ENCODE measurements at regions not wholly inside any gene's neighbourhood (a gene's known extent, or its start where the extent isn't known, plus 50 kb on each side); places are given as distances from the start of the nearest gene placed in this dataset.

DNA sequence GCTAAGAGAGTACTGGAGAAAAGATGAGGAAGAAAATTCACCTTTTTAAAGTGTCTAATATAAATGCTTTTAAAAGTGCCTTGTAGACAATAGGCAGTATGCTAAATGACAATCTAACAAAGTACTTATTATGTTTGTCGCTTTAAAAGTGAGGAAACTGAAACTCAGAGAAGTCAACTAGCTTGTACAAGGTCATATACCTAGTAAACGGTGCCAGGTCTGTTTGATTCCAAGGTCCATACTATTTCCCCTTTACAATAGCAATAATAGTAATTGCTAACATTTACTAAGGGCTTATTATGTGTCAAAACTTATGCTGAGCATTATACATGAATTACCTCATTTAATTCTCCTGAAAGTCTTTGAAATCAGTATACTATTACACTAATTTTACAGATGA, 328.6 kb upstream of the SLC24A2 start:
- DNase-seq (ENCODE audit: low read depth) = no peak

- DNase-seq (ENCODE audit: low read depth) = no peak
Measured at GRCh38 chr9:20114974-20115373, 326.1 kb upstream of the SLC24A2 start.

DNA sequence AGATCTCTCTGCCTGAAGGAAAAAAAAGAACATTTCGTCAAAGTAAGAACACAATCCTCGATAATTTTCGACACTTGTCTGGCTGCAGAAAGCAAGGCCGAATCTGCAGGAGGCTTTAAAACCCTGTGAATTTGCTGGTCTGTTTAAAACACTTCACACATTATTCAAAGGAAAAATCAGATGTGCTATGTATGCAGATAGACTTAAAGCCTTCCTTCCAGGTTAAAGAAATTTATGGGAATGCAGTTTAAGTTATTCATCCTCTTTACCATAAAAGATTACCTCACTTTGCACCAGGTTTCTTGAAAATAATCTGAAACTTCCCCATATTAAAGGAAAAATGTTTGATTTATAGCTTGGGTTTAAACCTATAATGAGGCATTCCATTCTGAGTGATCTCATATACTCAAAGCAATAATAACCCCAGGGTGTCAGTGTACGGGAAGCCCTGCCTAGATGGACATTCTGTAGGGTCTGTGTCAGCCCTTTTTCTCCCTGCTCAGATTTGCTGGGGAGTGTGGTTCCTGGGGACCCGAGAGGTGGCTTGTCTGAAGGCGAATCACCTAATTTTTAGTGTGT, 323.5 kb upstream of the SLC24A2 start:
- DNase-seq (ENCODE audit: low read depth) = no peak

- no peak for DNase-seq (ENCODE audit: low read depth)
Measured at GRCh38 chr9:20111173-20111843, 322.5 kb upstream of the SLC24A2 start.

DNA sequence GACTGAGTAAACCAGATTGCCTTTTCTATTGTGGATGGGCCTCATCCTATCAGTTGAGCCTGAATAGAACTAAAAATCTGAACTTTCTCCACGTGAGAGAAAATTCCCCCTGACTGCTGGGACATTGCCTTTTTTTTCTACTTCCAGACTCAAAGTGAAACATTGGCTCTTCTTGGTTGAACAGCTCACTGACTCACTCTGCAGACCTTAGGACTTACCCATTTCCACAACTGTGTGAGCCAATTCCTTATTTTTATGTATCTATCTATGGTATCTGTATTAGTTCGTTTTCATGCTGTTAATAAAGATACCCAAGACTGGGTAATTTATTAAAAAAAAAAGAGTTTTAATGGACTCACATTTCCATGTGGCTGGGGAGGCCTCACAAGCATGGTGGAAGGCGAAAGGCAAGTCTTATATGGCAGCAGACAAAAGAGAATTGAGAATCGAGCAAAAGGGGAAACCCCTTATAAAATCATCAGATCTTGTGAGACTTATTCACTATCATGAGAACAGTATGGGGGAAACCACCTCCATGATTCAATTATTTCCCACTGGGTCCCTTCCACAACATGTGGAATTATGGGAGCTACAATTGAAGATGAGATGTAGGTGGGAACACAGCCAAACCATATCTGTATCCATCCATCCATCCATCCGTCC, 306.7 kb upstream of the SLC24A2 start:
- DNase-seq (ENCODE audit: low read depth) = no peak

GRCh38 chr9:20092561-20092960, 303.7 kb upstream of the SLC24A2 start:
- DNase-seq (ENCODE audit: low read depth) = no peak

DNA sequence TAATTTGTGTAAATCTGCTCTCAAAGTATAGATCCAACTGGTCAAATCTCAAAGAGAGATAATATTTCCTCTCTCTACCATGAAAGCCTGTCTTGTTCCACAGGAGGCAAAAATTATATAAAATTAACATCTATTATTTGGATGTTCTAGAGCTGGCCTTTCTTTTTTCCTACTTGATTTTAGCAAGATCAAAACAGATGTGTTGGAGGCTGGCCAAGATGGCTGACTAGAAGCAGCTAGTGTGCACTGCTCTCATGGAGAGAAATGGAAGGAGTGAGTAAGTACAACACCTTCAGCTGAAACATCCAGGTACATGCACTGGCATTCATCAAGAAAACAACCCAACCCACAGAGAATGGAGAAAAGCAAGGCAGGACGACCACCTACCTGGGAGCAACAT, 298.6 kb upstream of the SLC24A2 start:
- DNase-seq (ENCODE audit: low read depth) = no peak

DNA sequence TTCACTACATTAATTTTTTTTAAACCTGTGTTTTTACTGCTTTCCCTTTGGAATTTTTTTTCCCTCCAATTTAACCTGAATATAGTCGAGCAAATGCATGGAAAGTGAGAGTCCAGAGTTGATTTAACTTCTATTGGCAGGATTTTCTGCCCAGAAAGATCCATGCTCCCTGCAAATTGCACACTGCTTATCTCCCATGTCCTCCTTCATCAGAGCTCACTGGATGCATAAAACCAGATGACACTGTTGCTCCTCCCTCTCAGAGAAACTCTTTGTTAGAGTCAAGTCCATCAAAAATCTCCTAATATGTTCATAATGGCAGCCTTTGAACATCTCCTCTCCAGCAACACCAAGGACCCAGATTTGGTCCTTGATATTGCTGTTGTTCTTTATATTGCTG, 297.0 kb upstream of the SLC24A2 start:
- no peak for DNase-seq (ENCODE audit: low read depth)

- no peak for DNase-seq (ENCODE audit: low read depth)
Measured at GRCh38 chr9:20084125-20084524, 295.3 kb upstream of the SLC24A2 start.

DNA sequence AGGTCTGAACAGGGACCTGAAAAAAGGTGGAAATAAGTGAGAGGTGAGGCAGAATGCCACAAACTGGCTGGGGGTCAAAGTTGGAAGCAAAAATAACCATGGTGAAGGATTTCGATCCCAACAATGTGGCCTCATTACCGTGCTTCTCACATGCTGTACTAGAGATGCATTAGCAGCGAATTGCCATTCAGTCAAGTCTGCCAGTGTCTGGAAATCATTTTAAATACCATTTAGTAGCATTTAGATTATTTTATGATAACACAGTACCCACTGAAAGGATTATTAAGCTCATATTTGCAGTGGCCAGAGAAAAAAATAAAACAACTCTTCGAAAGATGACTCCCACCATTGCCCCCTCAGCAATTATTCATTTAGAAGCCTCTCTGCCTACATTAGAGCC, 294.6 kb upstream of the SLC24A2 start:
- DNase-seq (ENCODE audit: low read depth) = no peak

DNA sequence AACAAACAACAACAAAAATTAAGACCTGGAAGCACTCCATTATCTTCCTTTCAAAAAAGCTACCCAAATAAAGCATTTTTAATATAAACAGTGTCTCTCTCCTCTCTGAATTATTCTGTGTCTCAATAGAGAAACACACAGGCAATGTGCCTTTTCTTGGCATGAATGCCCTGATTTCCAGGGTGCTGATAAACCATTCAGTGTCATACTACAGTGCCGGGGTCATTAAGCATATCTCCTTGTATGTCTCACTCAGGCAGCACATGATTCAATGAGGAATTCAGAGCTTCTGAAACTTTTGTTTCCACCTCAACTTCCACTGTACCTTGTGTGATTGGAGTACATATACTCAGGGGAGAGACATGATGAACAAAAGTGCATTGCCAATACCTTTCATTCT, 294.0 kb upstream of the SLC24A2 start:
- DNase-seq (ENCODE audit: low read depth) = no peak

- no peak for DNase-seq (ENCODE audit: low read depth)
Measured at GRCh38 chr9:20082406-20082805, 293.6 kb upstream of the SLC24A2 start.

GRCh38 chr9:20078246-20078645, 289.4 kb upstream of the SLC24A2 start:
- no peak for DNase-seq (ENCODE audit: low read depth)

- DNase-seq (ENCODE audit: low read depth) = no peak
Measured at GRCh38 chr9:20074291-20074690, 285.5 kb upstream of the SLC24A2 start.

- DNase-seq (ENCODE audit: low read depth) = no peak
Measured at GRCh38 chr9:20070336-20070735, 281.5 kb upstream of the SLC24A2 start.

DNA sequence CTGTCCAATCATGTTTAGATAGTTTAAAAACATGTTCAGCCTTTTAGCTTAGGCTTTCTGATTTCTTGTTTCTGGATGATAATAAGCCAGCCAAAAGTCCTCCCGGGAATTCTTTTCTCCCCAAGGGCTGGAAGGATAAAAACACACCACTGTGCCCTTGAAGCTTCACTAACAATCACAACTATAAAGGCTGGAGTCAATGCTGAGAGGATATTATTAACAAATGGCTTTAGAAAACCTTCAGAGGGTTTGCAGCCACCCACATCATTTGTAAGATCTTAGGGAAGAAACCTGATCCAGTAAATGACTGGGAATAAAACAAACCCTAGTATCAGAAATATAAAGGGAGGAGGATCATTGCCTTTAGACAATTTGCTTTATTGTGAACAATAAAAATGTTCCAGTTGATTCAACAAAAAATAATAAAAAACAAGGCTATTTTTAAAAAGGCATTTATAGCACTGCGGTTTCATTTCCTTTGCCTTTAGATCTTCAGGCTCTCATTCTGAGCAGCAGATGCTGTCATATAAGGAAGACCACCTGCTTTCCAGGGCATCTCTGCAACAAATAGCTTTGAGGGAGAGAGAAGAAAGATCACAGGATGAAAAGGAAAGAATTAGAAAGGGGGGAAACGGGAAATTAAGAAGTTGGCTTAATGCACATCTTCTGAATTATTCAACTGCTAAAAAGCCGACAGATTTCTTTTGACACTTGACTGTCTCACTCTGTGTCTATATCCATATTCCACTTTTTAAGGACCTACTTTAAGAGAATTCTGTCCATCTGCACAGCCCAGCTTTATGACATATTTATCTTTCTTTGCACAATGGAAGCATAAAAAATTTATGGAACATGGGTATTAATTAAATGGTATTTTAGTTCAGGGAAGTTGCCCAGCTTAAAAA, 277.2 kb upstream of the SLC24A2 start:
- no peak for DNase-seq (ENCODE audit: low read depth)

DNA sequence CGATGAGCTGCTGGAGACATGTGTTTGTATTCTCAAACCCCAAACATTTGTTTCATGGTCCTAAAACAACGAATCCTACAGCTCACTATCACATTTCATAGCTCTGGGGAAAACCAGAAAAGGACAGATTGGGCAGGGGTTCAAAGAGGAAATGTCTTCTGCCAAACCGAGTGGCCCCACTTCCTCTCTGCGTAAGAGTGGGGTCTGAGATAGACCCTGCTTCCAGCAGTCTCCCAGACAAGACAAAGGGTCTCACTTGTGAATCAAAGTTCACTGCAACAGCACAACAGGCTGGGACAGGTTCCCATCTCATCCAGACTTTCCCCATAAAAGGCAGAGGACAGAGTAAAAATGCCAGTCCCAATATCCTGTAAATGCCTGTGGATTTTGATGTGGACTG, 276.2 kb upstream of the SLC24A2 start:
- DNase-seq (ENCODE audit: low read depth) = no peak

- DNase-seq (ENCODE audit: low read depth) = no peak
Measured at GRCh38 chr9:20054734-20055133, 265.9 kb upstream of the SLC24A2 start.

GRCh38 chr9:20048985-20049384, 260.1 kb upstream of the SLC24A2 start:
- DNase-seq (ENCODE audit: low read depth) = no peak

GRCh38 chr9:20048437-20048836, 259.6 kb upstream of the SLC24A2 start:
- no peak for DNase-seq (ENCODE audit: low read depth)

DNA sequence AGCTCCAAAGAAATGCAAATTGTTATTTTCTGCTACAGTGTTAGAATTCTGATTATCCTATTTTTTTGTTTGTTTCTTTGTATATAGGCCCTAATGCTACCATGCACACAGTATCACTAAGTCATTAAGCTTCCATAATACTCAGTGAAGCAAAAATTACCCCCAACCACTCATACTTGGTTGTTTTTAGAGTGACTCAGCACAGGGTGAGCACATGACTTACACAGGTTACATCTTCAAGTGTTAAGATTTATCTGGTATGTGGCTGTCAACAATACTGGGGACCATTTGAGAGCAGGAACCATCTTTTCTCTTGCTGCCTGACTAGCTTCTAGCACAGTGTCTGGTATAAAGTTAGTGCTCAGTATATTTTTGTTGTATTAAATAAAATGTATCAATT, 255.8 kb upstream of the SLC24A2 start:
- DNase-seq (ENCODE audit: low read depth) = no peak

GRCh38 chr9:20043461-20043860, 254.6 kb upstream of the SLC24A2 start:
- no peak for DNase-seq (ENCODE audit: low read depth)
